HG02852 (cell line): ENCODE measurements at regions not wholly inside any gene's neighbourhood (a gene's known extent, or its start where the extent isn't known, plus 50 kb on each side); places are given as distances from the start of the nearest gene placed in this dataset.
"Not testable (repeated sequence)": the region's sequence is repeated elsewhere in the genome, so short reads cannot be mapped to it uniquely, and the experiment has no call there.

Experiments used
- ATAC-seq: cut with Tn5 transposase; IDR thresholded peaks from one replicate; pipeline ENCODE4 v1.9.1; 2021; ENCODE audit warnings: mild to moderate bottlenecking, moderate library complexity; ENCODE audit not compliant: unreplicated experiment

DNA sequence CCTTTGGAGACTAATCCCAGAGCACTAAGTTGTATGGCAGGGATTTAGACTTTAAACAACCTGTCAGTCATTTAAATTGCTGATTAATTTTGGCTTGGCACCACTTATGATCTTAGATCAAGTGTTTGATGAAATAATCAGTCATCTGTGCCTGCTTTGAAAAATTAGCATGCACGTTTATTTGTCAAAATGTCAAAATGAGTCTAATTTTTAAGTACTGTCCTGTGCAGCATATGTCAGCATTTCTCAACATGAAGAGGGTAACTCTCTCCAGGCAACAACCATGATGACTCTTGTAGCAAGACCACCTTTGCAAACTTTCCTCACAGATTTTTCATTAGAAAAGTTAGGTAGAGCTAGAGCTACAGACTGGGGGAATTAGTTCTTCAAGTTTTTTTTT is 155.7 kb upstream of the GJE1 start:
- no peak for ATAC-seq

GRCh38 chr6:141969768-141970415 is 162.8 kb upstream of the GJE1 start:
- ATAC-seq, result not testable (repeated sequence)

DNA sequence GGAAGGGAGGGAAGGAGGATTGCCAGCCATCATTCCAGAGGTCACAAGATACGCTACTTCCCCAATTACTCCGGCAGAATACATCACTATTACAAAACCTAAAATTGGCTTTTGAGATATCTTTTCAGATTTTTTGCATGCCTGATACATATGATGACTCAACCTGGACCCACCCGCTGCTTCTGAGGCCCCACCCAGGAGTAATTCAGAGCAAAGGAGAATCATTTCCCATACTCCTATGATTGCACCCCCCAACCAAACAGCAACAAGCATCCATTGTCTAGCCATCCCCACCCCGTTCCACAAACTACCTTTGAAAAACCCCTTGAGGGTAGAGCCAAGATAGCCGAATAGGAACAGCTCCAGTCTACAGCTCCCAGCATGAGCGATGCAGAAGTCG is 163.5 kb upstream of the GJE1 start:
- no peak for ATAC-seq

DNA sequence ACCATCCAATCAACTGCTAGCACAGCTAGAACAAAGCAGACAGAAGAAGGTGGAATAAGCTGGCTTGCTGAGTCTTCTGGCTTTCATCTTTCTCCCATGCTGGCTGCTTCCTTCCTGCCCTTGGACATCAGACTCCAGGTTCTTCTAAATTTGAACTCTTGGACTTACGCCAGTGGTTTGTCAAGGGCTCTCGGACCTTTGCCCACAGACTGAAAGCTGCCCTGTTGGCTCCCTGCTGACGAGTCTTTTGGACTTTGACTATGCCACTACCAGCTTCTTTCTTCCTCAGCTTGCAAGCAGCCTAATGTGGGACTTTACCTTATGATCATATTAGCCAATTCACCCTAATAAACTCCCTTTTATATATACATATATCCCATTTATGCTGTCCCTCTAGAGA is 164.1 kb upstream of the GJE1 start:
- no peak for ATAC-seq

DNA sequence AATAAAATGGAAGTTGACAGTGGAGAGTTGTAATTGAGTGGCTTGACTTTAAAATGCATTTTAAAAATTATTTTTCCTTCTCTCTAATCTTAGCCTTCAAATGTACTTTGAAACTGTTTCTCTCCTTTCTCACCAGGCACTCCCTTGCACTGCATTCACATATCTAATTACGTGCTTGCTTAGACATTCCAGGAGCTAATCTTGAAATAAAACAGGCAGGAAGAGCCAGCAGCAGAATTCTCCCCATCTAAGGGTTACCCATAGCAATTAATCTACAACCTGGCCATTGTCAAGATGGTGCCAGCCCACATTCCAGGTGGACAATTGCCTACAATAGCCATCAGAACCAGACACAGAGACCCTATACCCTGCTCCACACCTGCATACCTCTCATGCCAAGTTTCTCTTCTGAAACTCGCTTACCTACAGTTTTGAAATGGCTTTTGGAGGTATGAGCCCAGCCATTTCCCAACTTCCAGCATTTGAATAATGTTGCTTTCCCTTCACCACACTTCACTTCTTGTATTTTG is 167.6 kb upstream of the GJE1 start:
- ATAC-seq, result no peak

- no peak for ATAC-seq
These were observed 169.0 kb upstream of the GJE1 start for GRCh38 chr6:141963543-141964295.

DNA sequence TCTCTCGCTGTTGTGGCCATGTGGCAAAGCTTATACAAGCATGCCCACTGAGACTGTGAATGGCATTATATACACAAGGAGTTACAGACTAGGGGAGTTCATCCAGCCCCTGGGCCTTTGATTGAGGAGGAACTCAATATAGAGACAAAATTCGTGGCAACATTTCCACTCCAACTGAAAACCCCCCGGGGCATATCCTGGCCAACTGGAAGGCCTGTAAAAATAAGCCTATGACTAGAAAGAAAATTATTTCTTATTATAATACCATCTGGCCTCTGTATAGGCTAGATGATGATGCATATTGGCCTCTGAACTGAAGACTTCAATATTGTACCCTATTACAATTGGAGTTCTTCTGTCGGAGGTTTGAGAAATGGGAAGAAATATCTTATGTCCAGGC is 175.5 kb upstream of the GJE1 start:
- ATAC-seq, result no peak

GRCh38 chr6:141956868-141957267 is 175.9 kb upstream of the GJE1 start:
- ATAC-seq, result no peak

DNA sequence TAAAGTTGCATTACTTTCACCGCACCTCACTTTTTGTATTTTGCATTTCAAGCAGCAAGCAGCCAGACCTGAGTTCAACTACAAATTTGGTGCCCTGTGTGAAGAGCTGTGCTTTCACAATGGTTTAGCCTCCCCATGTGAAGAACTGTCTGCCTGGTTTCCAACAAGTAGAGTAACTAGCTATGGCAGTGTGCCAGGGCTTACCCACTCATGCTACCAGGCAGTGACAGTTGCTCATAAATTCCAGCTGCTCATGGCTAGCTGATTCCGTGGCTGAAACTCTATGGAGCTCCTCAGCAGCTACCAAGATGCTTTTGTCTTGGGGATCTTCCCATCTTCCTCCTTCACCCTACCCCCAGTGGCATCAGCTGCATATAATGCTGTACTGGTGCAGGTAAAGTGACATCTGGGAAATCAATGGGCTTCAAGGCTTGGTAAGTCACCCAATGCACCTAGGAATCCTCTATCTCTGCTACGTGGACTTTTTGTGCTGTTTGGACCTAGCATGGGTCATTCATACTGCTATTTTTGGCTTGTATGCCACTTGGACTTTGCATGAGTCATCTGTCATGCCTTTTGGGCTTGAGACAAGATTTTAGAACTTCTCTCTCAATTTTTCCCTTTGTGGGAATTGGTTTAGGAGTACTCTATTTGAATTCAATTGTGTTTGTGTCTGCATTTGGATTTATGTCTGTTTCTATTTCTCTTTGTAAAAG is 176.5 kb upstream of the GJE1 start:
- no peak for ATAC-seq

GRCh38 chr6:141953072-141953471 is 179.7 kb upstream of the GJE1 start:
- no peak for ATAC-seq

- no peak for ATAC-seq
These were observed 186.2 kb upstream of the GJE1 start for GRCh38 chr6:141946502-141946901.

- ATAC-seq, result no peak
These were observed 194.1 kb upstream of the GJE1 start for GRCh38 chr6:141938664-141939063.

- no peak for ATAC-seq
These were observed 200.0 kb upstream of the GJE1 start for GRCh38 chr6:141932685-141933084.

- peak; percentile 79 for ATAC-seq
These were observed 206.4 kb upstream of the GJE1 start for GRCh38 chr6:141926200-141926900.

GRCh38 chr6:141925001-141925400 is 207.7 kb upstream of the GJE1 start:
- ATAC-seq, result no peak

GRCh38 chr6:141922898-141923297 is 209.8 kb upstream of the GJE1 start:
- no peak for ATAC-seq

- not testable (repeated sequence) for ATAC-seq
These were observed 215.8 kb upstream of the GJE1 start for GRCh38 chr6:141916682-141917505.

DNA sequence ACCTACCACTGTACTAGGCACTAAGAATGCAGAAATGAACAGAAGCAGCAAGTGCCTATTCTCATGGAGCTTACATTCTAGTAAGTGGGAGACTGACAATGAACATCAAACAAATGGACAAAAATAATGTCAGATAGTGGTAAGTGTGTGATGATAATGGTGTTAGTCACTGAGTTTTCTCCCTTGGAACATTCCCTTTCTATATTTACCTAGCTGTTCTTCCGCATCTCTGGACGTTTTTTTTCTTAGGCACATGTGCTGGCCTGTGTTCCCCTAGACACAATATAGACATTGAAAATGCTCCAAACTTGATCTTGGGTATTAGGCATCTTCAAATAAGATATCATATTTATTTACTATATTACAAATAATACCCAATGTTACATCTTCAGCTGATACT is 218.1 kb upstream of the GJE1 start:
- ATAC-seq, result no peak

GRCh38 chr6:141906569-141907080 is 226.1 kb upstream of the GJE1 start:
- ATAC-seq, result no peak

- ATAC-seq, result no peak
These were observed 242.1 kb upstream of the GJE1 start for GRCh38 chr6:141890661-141891060.
